Neuronal stem cell (in vitro differentiated cells): ENCODE measurements at regions not wholly inside any gene's neighbourhood (a gene's known extent, or its start where the extent isn't known, plus 50 kb on each side); places are given as distances from the start of the nearest gene placed in this dataset.

Experiments
- DNase-seq: peaks from one replicate; pipeline ENCODE4 v3.0.0-alpha.2; 2013; ENCODE audit warnings: low spot score
- H2AFZ ChIP-seq: one replicate; pipeline ENCODE4 v1.6.1; 2013; ENCODE audit warnings: mild to moderate bottlenecking, low read length, inconsistent platforms
- H2AK5ac ChIP-seq: 2 replicates; pipeline ENCODE4 v1.6.1; 2013; ENCODE audit warnings: low read depth, mild to moderate bottlenecking, inconsistent platforms, low read length, moderate library complexity, mixed read lengths
- H2BK120ac ChIP-seq: 2 replicates; pipeline ENCODE4 v1.6.1; 2013; ENCODE audit warnings: low read depth, mild to moderate bottlenecking, inconsistent platforms, low read length, moderate library complexity, mixed read lengths
- H2BK12ac ChIP-seq: one replicate; pipeline ENCODE4 v1.6.1; 2013; ENCODE audit warnings: low read length, inconsistent platforms
- H2BK15ac ChIP-seq: 2 replicates; pipeline ENCODE4 v1.6.1; 2013; ENCODE audit warnings: mild to moderate bottlenecking, low read length, inconsistent platforms, mixed read lengths
- H2BK5ac ChIP-seq: one replicate; pipeline ENCODE4 v1.6.1; 2013; ENCODE audit warnings: inconsistent platforms, mild to moderate bottlenecking, low read length, moderate library complexity
- H3K14ac ChIP-seq: one replicate; pipeline ENCODE4 v1.6.1; 2013; ENCODE audit warnings: low read length, inconsistent platforms
- H3K18ac ChIP-seq: 2 replicates; pipeline ENCODE4 v1.6.1; 2013; ENCODE audit warnings: low read length, inconsistent platforms
- H3K23ac ChIP-seq: 2 replicates; pipeline ENCODE4 v1.6.1; 2013; ENCODE audit warnings: low read depth, mild to moderate bottlenecking, mixed read lengths, low read length, inconsistent platforms; ENCODE audit not compliant: poor library complexity
- H3K27ac ChIP-seq: replicated peaks from 3 replicates; pipeline ENCODE4 v1.5.1; 2013; ENCODE audit warnings: low read length, inconsistent platforms
- H3K27me3 ChIP-seq, 3 experiments: 2 replicates each; pipeline ENCODE4 v1.6.1; 2013; ENCODE audit warnings: low read length in 3 of 3, mild to moderate bottlenecking in 2 of 3, inconsistent platforms in 1 of 3, low read depth in 1 of 3, mixed read lengths in 1 of 3, moderate library complexity in 1 of 3; ENCODE audit not compliant: control insufficient read depth in 3 of 3, insufficient read depth in 3 of 3
- H3K36me3 ChIP-seq, 2 donors: replicated peaks in 1 of 2; 2 replicates each; pipeline ENCODE4 v1.6.1; 2013; ENCODE audit warnings: low read length in 2 of 2; ENCODE audit not compliant: control insufficient read depth in 2 of 2, insufficient read depth in 2 of 2
- H3K4ac ChIP-seq: 2 replicates; pipeline ENCODE4 v1.6.1; 2013; ENCODE audit warnings: inconsistent platforms, mild to moderate bottlenecking, low read length, moderate library complexity
- H3K4me1 ChIP-seq, 2 donors: 1 replicate in 1 of 2; 2 replicates in 1 of 2; pipeline ENCODE4 v1.6.1; 2013; ENCODE audit warnings: low read length in 2 of 2, low read depth in 1 of 2; ENCODE audit not compliant: control insufficient read depth in 2 of 2, insufficient read depth in 1 of 2
- H3K4me2 ChIP-seq: one replicate; pipeline ENCODE4 v1.6.1; 2013; ENCODE audit warnings: mild to moderate bottlenecking, low read length, inconsistent platforms; ENCODE audit not compliant: insufficient read depth, poor library complexity, severe bottlenecking
- H3K4me3 ChIP-seq, 2 donors: 2 replicates each; pipeline ENCODE4 v1.5.1; 2013; ENCODE audit warnings: low read length in 2 of 2, mild to moderate bottlenecking in 2 of 2, inconsistent platforms in 1 of 2, moderate library complexity in 1 of 2
- H3K79me1 ChIP-seq: one replicate; pipeline ENCODE4 v1.6.1; 2013; ENCODE audit warnings: low read depth, mild to moderate bottlenecking, inconsistent platforms, low read length, moderate library complexity
- H3K9ac ChIP-seq: one replicate; pipeline ENCODE4 v1.6.1; 2013; ENCODE audit warnings: mild to moderate bottlenecking, low read depth, low read length, inconsistent platforms; ENCODE audit not compliant: poor library complexity
- H3K9me3 ChIP-seq, 2 donors: replicated peaks in 1 of 2; 2 replicates each; pipeline versions ENCODE3 to v1.6.1; 2013; ENCODE audit warnings: low read length in 2 of 2, mild to moderate bottlenecking in 2 of 2, inconsistent platforms in 1 of 2, low read depth in 1 of 2, mixed read lengths in 1 of 2, moderate library complexity in 1 of 2; ENCODE audit not compliant: control insufficient read depth in 2 of 2, insufficient read depth in 1 of 2
- H4K8ac ChIP-seq: one replicate; pipeline ENCODE4 v1.6.1; 2013; ENCODE audit warnings: low read depth, mild to moderate bottlenecking, inconsistent platforms, low read length, moderate library complexity
- H4K91ac ChIP-seq: one replicate; pipeline ENCODE4 v1.6.1; 2013; ENCODE audit warnings: low read length, low read depth, mild to moderate bottlenecking, inconsistent platforms; ENCODE audit not compliant: poor library complexity
- WGBS, 2 donors: extraction: QIAGEN DNeasy Blood & Tissue Kit; methylation state at CpG; one replicate each; pipeline ENCODE4 v1.1.7; 2013; ENCODE audit warnings: missing lambda C conversion rate in 2 of 2, mixed read lengths in 1 of 2; ENCODE audit not compliant: insufficient read length in 2 of 2, insufficient replicate concordance in 1 of 2; ENCODE audit errors: extremely low coverage in 2 of 2; 5-methylcytosine and 5-hydroxymethylcytosine counted together

GRCh38 chr4:18582841-18583240, 561.3 kb upstream of the LCORL start:
- H4K91ac ChIP-seq, result no peak overlapping the region
- H2BK15ac ChIP-seq, result no peak overlapping the region
- no peak overlapping the region for H3K9ac ChIP-seq
- H2BK120ac ChIP-seq, result no peak overlapping the region
- H2AK5ac ChIP-seq, result no peak overlapping the region
- no peak overlapping the region for H3K23ac ChIP-seq
- no peak overlapping the region for H2BK5ac ChIP-seq
- H4K8ac ChIP-seq, result no peak overlapping the region
- peaks cover 0 to 2% of the 10 kb centered on the region in 2 donors for H3K4me1 ChIP-seq
- H3K4me2 ChIP-seq, result no peak overlapping the region
- no peak overlapping the region for H3K4ac ChIP-seq
- H2BK12ac ChIP-seq, result no peak overlapping the region
- DNase-seq, result no peak
- no peaks in the 10 kb centered on the region for H3K36me3 ChIP-seq
- H3K9me3 ChIP-seq, result no peaks in the 10 kb centered on the region
- no peaks in the 10 kb centered on the region for H3K79me1 ChIP-seq
- H3K14ac ChIP-seq, result no peak overlapping the region
- H2AFZ ChIP-seq, result no peak overlapping the region
- H3K4me3 ChIP-seq, result no peak overlapping the region
- peaks cover 0 to 8% (median 0%) of the 10 kb centered on the region in 3 experiments for H3K27me3 ChIP-seq
- no peak overlapping the region for H3K18ac ChIP-seq
- no CpG with 5 or more reads among the region's 1 CpG for WGBS, 2 donors
- no peak overlapping the region for H3K27ac ChIP-seq

- Histone ChIP-seq H2AK5ac (no peak overlapping the region), H3K4me1 (peaks cover 0 to 2% of the 10 kb centered on the region in 2 donors), H3K9ac (no peak overlapping the region), H2AFZ (no peak overlapping the region), H3K27ac (no peak overlapping the region), H3K79me1 (no peaks in the 10 kb centered on the region), H3K23ac (no peak overlapping the region), H4K91ac (no peak overlapping the region), H3K4me3 (no peak overlapping the region), H3K9me3 (no peaks in the 10 kb centered on the region), H3K4ac (no peak overlapping the region), H3K14ac (no peak overlapping the region), H2BK12ac (no peak overlapping the region), H3K18ac (no peak overlapping the region), H2BK15ac (no peak overlapping the region), H3K36me3 (no peaks in the 10 kb centered on the region), H2BK120ac (no peak overlapping the region), H3K4me2 (no peak overlapping the region), H2BK5ac (no peak overlapping the region), H3K27me3 (peaks cover 0 to under 1% (median 0%) of the 10 kb centered on the region in 3 experiments), H4K8ac (no peak overlapping the region)
- no CpG with 5 or more reads among the region's 4 CpGs for WGBS, 2 donors
- DNase-seq, result no peak
These were observed 556.8 kb upstream of the LCORL start for GRCh38 chr4:18578307-18578706.

GRCh38 chr4:18572481-18572880, 550.9 kb upstream of the LCORL start:
- Histone ChIP-seq H2AK5ac (no peak overlapping the region), H3K4me1 (no peaks in the 10 kb centered on the region), H3K9ac (no peak overlapping the region), H3K14ac (no peak overlapping the region), H2AFZ (no peak overlapping the region), H3K36me3 (no peaks in the 10 kb centered on the region), H2BK120ac (no peak overlapping the region), H3K18ac (no peak overlapping the region), H2BK12ac (no peak overlapping the region), H3K27ac (no peak overlapping the region), H4K91ac (no peak overlapping the region), H3K4me3 (no peak overlapping the region), H3K79me1 (no peaks in the 10 kb centered on the region), H3K4me2 (no peak overlapping the region), H3K9me3 (no peaks in the 10 kb centered on the region), H3K27me3 (no peaks in the 10 kb centered on the region), H4K8ac (no peak overlapping the region), H2BK15ac (no peak overlapping the region), H3K23ac (no peak overlapping the region), H3K4ac (no peak overlapping the region), H2BK5ac (no peak overlapping the region)
- DNase-seq, result no peak
- no CpG with 5 or more reads among the region's 1 CpG for WGBS, 2 donors

- Histone ChIP-seq H3K27me3 (no peaks in the 10 kb centered on the region), H2BK5ac (no peak overlapping the region), H3K4ac (no peak overlapping the region), H3K23ac (no peak overlapping the region), H4K8ac (no peak overlapping the region), H2AFZ (no peak overlapping the region), H3K4me1 (no peaks in the 10 kb centered on the region), H3K4me3 (no peak overlapping the region), H4K91ac (no peak overlapping the region), H3K9ac (no peak overlapping the region), H3K18ac (no peak overlapping the region), H2BK120ac (no peak overlapping the region), H2AK5ac (no peak overlapping the region), H3K14ac (no peak overlapping the region), H3K9me3 (no peaks in the 10 kb centered on the region), H2BK12ac (no peak overlapping the region), H2BK15ac (no peak overlapping the region), H3K4me2 (no peak overlapping the region), H3K79me1 (no peaks in the 10 kb centered on the region), H3K36me3 (no peaks in the 10 kb centered on the region), H3K27ac (no peak overlapping the region)
- DNase-seq, result no peak
- WGBS, 2 donors, result no CpG with 5 or more reads among the region's 2 CpGs
These were observed 549.8 kb upstream of the LCORL start for GRCh38 chr4:18571301-18571761.
